Stimulated activated naive B cell treated with anti-CD40 and anti-IgM and Interleukin-4, amounts not matched to agents 10 μg/mL and 1 μg/mL and 100 μg/mL, for 72 hours (primary cell): ENCODE measurements at regions not wholly inside any gene's neighbourhood (a gene's known extent, or its start where the extent isn't known, plus 50 kb on each side); places are given as distances from the start of the nearest gene placed in this dataset.

Source experiments
- ATAC-seq, 2 donors: fragments of 150-1000 bp; cut with Tn5 transposase; replicated peaks; 2 replicates each; pipeline ENCODE4 v1.10.0; 2021; ENCODE audit warnings: moderate library complexity in 1 of 2
- DNase-seq: peaks from one replicate; pipeline ENCODE4 v3.0.0; 2021
- H3K27ac Mint-ChIP-seq: one replicate; pipeline ENCODE4 v1.8.0; 2022; ENCODE audit warnings: mild to moderate bottlenecking, mixed read lengths
- H3K27me3 Mint-ChIP-seq, 2 donors: one replicate each; pipeline ENCODE4 v1.8.0; 2022; ENCODE audit warnings: mixed read lengths in 2 of 2
- H3K36me3 Mint-ChIP-seq, 2 donors: one replicate each; pipeline ENCODE4 v1.8.0; 2022; ENCODE audit warnings: mixed read lengths in 2 of 2, mild to moderate bottlenecking in 1 of 2
- H3K4me1 Mint-ChIP-seq, 2 donors: one replicate each; pipeline ENCODE4 v1.8.0; 2022; ENCODE audit warnings: mixed read lengths in 2 of 2, mild to moderate bottlenecking in 1 of 2
- H3K4me3 Mint-ChIP-seq, 2 donors: one replicate each; pipeline ENCODE4 v1.8.0; 2022; ENCODE audit warnings: mild to moderate bottlenecking in 2 of 2, mixed read lengths in 2 of 2, moderate library complexity in 1 of 2
- H3K9me3 Mint-ChIP-seq, 2 donors: one replicate each; pipeline ENCODE4 v1.8.0; 2022; ENCODE audit warnings: mixed read lengths in 2 of 2, mild to moderate bottlenecking in 1 of 2

DNA sequence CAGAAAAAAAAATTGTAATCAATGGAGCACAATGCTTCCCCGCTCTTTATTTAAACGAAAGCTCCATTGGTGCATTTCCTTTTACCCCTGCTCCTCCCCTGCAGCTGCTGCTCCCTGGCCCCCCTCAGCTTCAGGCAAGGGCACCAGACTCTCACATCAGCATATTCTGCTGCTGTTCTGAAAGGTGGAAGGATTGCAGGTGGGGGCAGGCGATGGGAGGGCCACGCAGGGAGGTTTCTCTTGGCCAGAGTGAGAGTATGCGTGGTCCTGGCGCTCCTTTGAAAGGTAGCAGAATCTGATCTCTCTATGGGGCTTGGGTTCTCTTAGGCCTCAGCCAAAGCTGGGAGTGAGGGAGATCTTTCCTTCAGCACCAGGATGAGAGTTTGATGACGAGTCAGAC is 240.9 kb upstream of the CADM1 start:
- no peaks in the 10 kb centered on the region for H3K4me1 Mint-ChIP-seq
- no peak overlapping the region for H3K27ac Mint-ChIP-seq
- no peak overlapping the region for H3K4me3 Mint-ChIP-seq
- H3K27me3 Mint-ChIP-seq: peaks cover 0 to 7% of the 10 kb centered on the region in 2 donors
- DNase-seq (no peak), ATAC-seq (no peak)
- peaks cover 2 to 5% of the 10 kb centered on the region in 2 donors for H3K9me3 Mint-ChIP-seq
- H3K36me3 Mint-ChIP-seq: no peaks in the 10 kb centered on the region

DNA sequence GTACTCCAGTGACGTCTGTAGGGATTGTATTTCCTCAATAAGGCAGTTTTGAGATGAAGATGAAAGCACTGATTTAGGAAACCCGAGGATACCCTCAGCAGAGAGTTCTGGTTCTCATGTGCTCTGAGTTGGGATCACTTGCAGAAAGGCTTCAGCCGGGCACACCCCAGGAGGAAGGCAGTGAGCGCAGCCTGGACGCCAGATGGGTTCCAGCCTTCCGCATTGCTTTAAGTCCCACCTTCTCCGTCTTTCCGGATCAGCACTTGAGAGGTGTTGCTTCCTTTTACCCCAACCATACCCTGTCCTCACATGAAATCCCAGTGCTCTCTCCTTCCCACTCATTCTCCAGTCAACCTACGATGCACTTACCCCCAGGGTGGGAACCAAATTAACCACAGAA is 239.5 kb upstream of the CADM1 start:
- Mint-ChIP-seq H3K27me3 (no peaks in the 10 kb centered on the region), H3K4me3 (no peak overlapping the region), H3K9me3 (peaks cover 2 to 5% of the 10 kb centered on the region in 2 donors), H3K27ac (no peak overlapping the region), H3K4me1 (no peaks in the 10 kb centered on the region), H3K36me3 (no peaks in the 10 kb centered on the region)
- no peak for DNase-seq
- ATAC-seq: no peak

DNA sequence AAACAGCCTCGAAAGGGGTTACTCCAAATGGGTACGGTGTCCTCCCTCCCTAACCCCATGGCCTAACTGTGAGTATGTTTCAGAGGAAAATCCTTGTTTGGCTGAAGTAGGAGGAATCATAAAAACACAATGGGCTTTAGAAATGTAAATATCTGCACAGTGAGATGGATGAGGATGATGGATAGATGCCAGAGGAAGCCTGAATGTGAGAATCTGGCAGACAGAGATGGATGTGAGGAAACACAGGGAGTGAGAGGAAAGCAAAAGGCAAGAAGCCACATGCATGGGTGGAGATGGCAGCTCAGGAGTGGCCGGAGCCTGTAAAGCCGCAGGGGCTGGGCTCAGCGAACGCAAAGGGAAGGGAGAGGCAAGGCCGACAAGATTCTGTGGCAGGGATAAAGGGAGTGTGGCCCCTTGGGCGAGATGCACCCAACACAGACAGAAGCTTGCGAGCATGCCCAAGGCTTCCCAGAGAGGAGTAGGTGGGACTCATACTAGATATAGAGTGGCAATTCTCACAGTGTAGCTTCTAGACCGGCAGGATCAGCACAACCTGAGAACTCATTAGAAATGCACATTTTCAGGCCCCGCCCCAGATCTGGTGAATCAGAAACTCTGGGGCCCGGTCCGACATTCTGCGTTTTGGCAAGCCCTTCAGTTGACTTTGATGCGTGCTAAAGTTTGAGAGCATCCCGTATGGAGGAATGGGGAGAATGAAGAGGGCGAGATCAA is 237.3 kb upstream of the CADM1 start:
- ATAC-seq: no peak
- no peak for DNase-seq
- Mint-ChIP-seq H3K36me3 (no peaks in the 10 kb centered on the region), H3K4me3 (no peak overlapping the region), H3K4me1 (no peaks in the 10 kb centered on the region), H3K27me3 (no peaks in the 10 kb centered on the region), H3K9me3 (peaks cover 2 to 5% of the 10 kb centered on the region in 2 donors), H3K27ac (no peak overlapping the region)

- H3K4me3 Mint-ChIP-seq: no peak overlapping the region
- ATAC-seq: no peak
- no peak overlapping the region for H3K27ac Mint-ChIP-seq
- DNase-seq: no peak
- H3K9me3 Mint-ChIP-seq: peaks cover 2 to 5% of the 10 kb centered on the region in 2 donors
- no peaks in the 10 kb centered on the region for H3K27me3 Mint-ChIP-seq
- no peaks in the 10 kb centered on the region for H3K36me3 Mint-ChIP-seq
- no peaks in the 10 kb centered on the region for H3K4me1 Mint-ChIP-seq
Measured at GRCh38 chr11:115740324-115740723, 236.1 kb upstream of the CADM1 start.

DNA sequence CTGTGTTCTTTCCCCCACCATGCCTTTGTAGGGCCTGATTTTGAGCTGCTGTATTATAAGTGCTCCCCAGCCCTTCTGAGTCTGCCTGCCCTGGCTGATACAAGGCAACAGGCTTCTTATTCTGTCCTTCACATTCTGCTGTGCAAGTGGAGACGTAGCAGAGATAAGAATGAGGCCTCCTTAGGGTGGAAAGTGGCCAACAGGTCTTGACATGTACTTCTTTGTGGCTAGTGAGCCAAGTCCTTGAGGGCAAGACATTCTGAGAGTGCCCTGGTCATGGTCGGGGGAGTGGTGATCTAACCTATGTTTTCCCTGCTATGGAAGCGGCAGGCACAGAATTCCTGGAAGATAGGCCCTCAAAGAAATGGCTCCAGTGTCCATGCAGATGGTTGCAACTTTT is 235.7 kb upstream of the CADM1 start:
- Mint-ChIP-seq H3K36me3 (no peaks in the 10 kb centered on the region), H3K9me3 (peaks cover 2 to 5% of the 10 kb centered on the region in 2 donors)
- DNase-seq: no peak

DNA sequence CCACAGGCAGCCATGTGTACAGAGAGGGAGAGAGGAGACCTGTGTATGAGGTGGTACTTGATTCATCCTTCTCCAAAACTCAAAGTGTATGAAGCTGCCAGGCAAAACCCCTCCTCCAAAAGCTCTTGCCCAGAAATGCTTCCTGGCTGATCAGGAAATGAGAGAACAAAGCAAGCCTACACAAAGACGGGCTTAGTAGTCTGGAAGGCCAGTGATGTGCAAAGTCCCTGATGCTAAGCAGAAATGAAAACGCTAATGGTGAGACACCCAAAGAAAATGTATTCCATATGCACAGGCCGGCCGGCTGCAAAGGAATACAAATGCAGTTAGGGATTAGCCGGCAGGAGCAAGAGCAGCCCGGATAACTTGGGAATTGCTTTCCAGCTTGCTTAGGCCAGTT is 234.9 kb upstream of the CADM1 start:
- Mint-ChIP-seq H3K9me3 (peaks cover 2 to 5% of the 10 kb centered on the region in 2 donors), H3K27ac (no peak overlapping the region), H3K4me3 (no peak overlapping the region), H3K27me3 (no peaks in the 10 kb centered on the region), H3K4me1 (no peaks in the 10 kb centered on the region), H3K36me3 (no peaks in the 10 kb centered on the region)
- DNase-seq (no peak), ATAC-seq (no peak)

More for the DNA sequence above, 235.7 kb upstream of the CADM1 start:
- ATAC-seq: no peak
- Mint-ChIP-seq H3K27ac (no peak overlapping the region), H3K4me3 (no peak overlapping the region), H3K27me3 (no peaks in the 10 kb centered on the region), H3K4me1 (no peaks in the 10 kb centered on the region)

- Mint-ChIP-seq H3K9me3 (peaks cover 2 to 5% of the 10 kb centered on the region in 2 donors), H3K27me3 (no peaks in the 10 kb centered on the region), H3K4me3 (no peak overlapping the region), H3K36me3 (no peaks in the 10 kb centered on the region), H3K4me1 (no peaks in the 10 kb centered on the region), H3K27ac (no peak overlapping the region)
- ATAC-seq (no peak), DNase-seq (no peak)
Measured at GRCh38 chr11:115737875-115738274, 233.7 kb upstream of the CADM1 start.

- no peak for DNase-seq
- no peak for ATAC-seq
- H3K27ac Mint-ChIP-seq: no peak overlapping the region
- H3K9me3 Mint-ChIP-seq: peaks cover 0 to under 1% of the 10 kb centered on the region in 2 donors
- no peaks in the 10 kb centered on the region for H3K4me1 Mint-ChIP-seq
- no peaks in the 10 kb centered on the region for H3K36me3 Mint-ChIP-seq
- H3K27me3 Mint-ChIP-seq: no peaks in the 10 kb centered on the region
- no peak overlapping the region for H3K4me3 Mint-ChIP-seq
Measured at GRCh38 chr11:115736146-115736545, 231.9 kb upstream of the CADM1 start.

- H3K27ac Mint-ChIP-seq: no peak overlapping the region
Measured at GRCh38 chr11:115724666-115725065, 220.5 kb upstream of the CADM1 start.

GRCh38 chr11:115722711-115723110 is 218.5 kb upstream of the CADM1 start:
- DNase-seq (no peak), ATAC-seq (no peak)
- Mint-ChIP-seq H3K36me3 (no peaks in the 10 kb centered on the region), H3K4me1 (no peaks in the 10 kb centered on the region), H3K27ac (no peak overlapping the region), H3K4me3 (no peak overlapping the region), H3K27me3 (no peaks in the 10 kb centered on the region), H3K9me3 (peaks cover 0 to 5% of the 10 kb centered on the region in 2 donors)

More at GRCh38 chr11:115724666-115725065, 220.5 kb upstream of the CADM1 start:
- H3K4me1 Mint-ChIP-seq: no peaks in the 10 kb centered on the region
- no peak overlapping the region for H3K4me3 Mint-ChIP-seq
- DNase-seq (no peak), ATAC-seq (no peak)
- no peaks in the 10 kb centered on the region for H3K27me3 Mint-ChIP-seq
- peaks cover 0 to 5% of the 10 kb centered on the region in 2 donors for H3K9me3 Mint-ChIP-seq
- H3K36me3 Mint-ChIP-seq: no peaks in the 10 kb centered on the region

GRCh38 chr11:115721296-115721995 is 217.2 kb upstream of the CADM1 start:
- Mint-ChIP-seq H3K27me3 (no peaks in the 10 kb centered on the region), H3K4me1 (no peaks in the 10 kb centered on the region), H3K4me3 (no peak overlapping the region), H3K27ac (no peak overlapping the region), H3K36me3 (no peaks in the 10 kb centered on the region), H3K9me3 (peaks cover 0 to 5% of the 10 kb centered on the region in 2 donors)
- DNase-seq (no peak), ATAC-seq (no peak)

GRCh38 chr11:115720602-115721245 is 216.5 kb upstream of the CADM1 start:
- no peak overlapping the region for H3K27ac Mint-ChIP-seq
- ATAC-seq (no peak), DNase-seq (no peak)

GRCh38 chr11:115718945-115719344 is 214.7 kb upstream of the CADM1 start:
- no peak for DNase-seq
- H3K4me1 Mint-ChIP-seq: no peaks in the 10 kb centered on the region
- peaks cover 3% of the 10 kb centered on the region in 2 donors for H3K9me3 Mint-ChIP-seq
- ATAC-seq: no peak
- H3K27me3 Mint-ChIP-seq: no peaks in the 10 kb centered on the region
- H3K36me3 Mint-ChIP-seq: no peaks in the 10 kb centered on the region
- no peak overlapping the region for H3K4me3 Mint-ChIP-seq
- H3K27ac Mint-ChIP-seq: no peak overlapping the region

More at GRCh38 chr11:115720602-115721245, 216.5 kb upstream of the CADM1 start:
- no peaks in the 10 kb centered on the region for H3K4me1 Mint-ChIP-seq
- no peaks in the 10 kb centered on the region for H3K36me3 Mint-ChIP-seq
- H3K4me3 Mint-ChIP-seq: no peak overlapping the region
- no peaks in the 10 kb centered on the region for H3K27me3 Mint-ChIP-seq
- peaks cover 0 to 5% of the 10 kb centered on the region in 2 donors for H3K9me3 Mint-ChIP-seq

- no peak for ATAC-seq
- Mint-ChIP-seq H3K9me3 (peaks cover 3% of the 10 kb centered on the region in 2 donors), H3K27ac (no peak overlapping the region), H3K4me3 (no peak overlapping the region), H3K36me3 (no peaks in the 10 kb centered on the region), H3K4me1 (no peaks in the 10 kb centered on the region), H3K27me3 (no peaks in the 10 kb centered on the region)
- no peak for DNase-seq
Measured at GRCh38 chr11:115718106-115718505, 213.9 kb upstream of the CADM1 start.
